GM12878 (cell line): ENCODE measurements at regions not wholly inside any gene's neighbourhood (a gene's known extent, or its start where the extent isn't known, plus 50 kb on each side); places are given as distances from the start of the nearest gene placed in this dataset.
A peak's percentile ranks its signal among the peaks of the same experiment; 100 is the strongest.

Source experiments
- ATAC-seq: fragments of 200-7000 bp; cut with Tn5 transposase; 3 replicates; pipeline ENCODE4 v1.9.1; 2020; ENCODE audit warnings: mild to moderate bottlenecking, moderate library complexity
- BruUV-seq: library from RNA; stranded (reverse); fragments of 400-500 nt; replicated peaks from 2 replicates; lab custom pipeline; 2021; lab: Mats Ljungman, UMichigan
- CTCF ChIA-PET: fragments of 300-600 bp; sonication (Branson Sonifier 250); formaldehyde crosslinking; extraction: SDS; loops from one replicate; lab custom pipeline; 2021; ENCODE audit warnings: inconsistent platforms; lab: Yijun Ruan, JAX
- POLR2A ChIA-PET: fragments of 350-600 bp; formaldehyde crosslinking; extraction: SDS; loops from one replicate; lab custom pipeline; 2021; ENCODE audit warnings: inconsistent platforms; lab: Charles Lee
- RAD21 ChIA-PET: fragments of 300-600 bp; sonication (Branson Sonifier 250); formaldehyde crosslinking; loops from one replicate; lab custom pipeline; 2023; ENCODE audit warnings: antibody characterized with exemption; ENCODE audit not compliant: unreplicated experiment; lab: Charles Lee
- SMC1A ChIA-PET: fragments of 300-600 bp; sonication (Branson Sonifier 250); formaldehyde crosslinking; loops from one replicate; lab custom pipeline; 2023; ENCODE audit not compliant: unreplicated experiment, uncharacterized antibody; lab: Charles Lee
- DNase-seq: peaks from one replicate; pipeline ENCODE4 v3.0.0-alpha.2; 2011; ENCODE audit warnings: low read depth, low spot score
- FAIRE-seq: peaks from 3 replicates; lab custom pipeline; 2011; peaks lifted over from hg19 to GRCh38; lab: Jason Lieb, UNC
- H2AFZ ChIP-seq: 2 replicates; pipeline ENCODE4 v1.6.0; 2011; ENCODE audit warnings: low read depth, low read length, control low read depth; ENCODE audit not compliant: control insufficient read depth
- H3K27ac ChIP-seq: 2 replicates; pipeline ENCODE4 v1.5.1; 2011; ENCODE audit warnings: control low read depth; ENCODE audit not compliant: control insufficient read depth, insufficient read depth
- H3K27me3 ChIP-seq, 2 experiments: replicated peaks in 1 of 2; 2 replicates each; pipeline versions ENCODE4 v1.6.0 to v1.6.1; 2011; ENCODE audit warnings: low read length in 1 of 2; ENCODE audit not compliant: control insufficient read depth in 2 of 2, insufficient read depth in 2 of 2
- H3K36me3 ChIP-seq, 2 experiments: 2 replicates each; pipeline ENCODE4 v1.5.1; 2011; ENCODE audit warnings: low read length in 1 of 2; ENCODE audit not compliant: control insufficient read depth in 2 of 2, insufficient read depth in 2 of 2
- H3K4me1 ChIP-seq: 2 replicates; pipeline ENCODE4 v1.6.1; 2011; ENCODE audit warnings: mild to moderate bottlenecking, low read length, moderate library complexity, mixed read lengths; ENCODE audit not compliant: control insufficient read depth, insufficient read depth
- H3K4me2 ChIP-seq: 2 replicates; pipeline ENCODE4 v1.6.0; 2011; ENCODE audit warnings: control low read depth; ENCODE audit not compliant: control insufficient read depth, insufficient read depth
- H3K4me3 ChIP-seq: fragments of 200-600 bp; sonication (generic); 2 replicates; pipeline ENCODE4 v1.5.1; 2016
- H3K79me2 ChIP-seq: 2 replicates; pipeline ENCODE4 v1.6.0; 2011; ENCODE audit warnings: low read length; ENCODE audit not compliant: control insufficient read depth, insufficient read depth
- H3K9ac ChIP-seq: 2 replicates; pipeline ENCODE4 v1.8.0; 2011; ENCODE audit warnings: low read length, control low read depth, mixed read lengths; ENCODE audit not compliant: control insufficient read depth, insufficient read depth
- H3K9me3 ChIP-seq: replicated peaks from 3 replicates; pipeline ENCODE4 v1.5.1; 2011; ENCODE audit warnings: mild to moderate bottlenecking, low read length; ENCODE audit not compliant: control insufficient read depth, insufficient read depth
- H4K20me1 ChIP-seq: 2 replicates; pipeline ENCODE4 v1.6.0; 2011; ENCODE audit not compliant: control insufficient read depth, insufficient read depth
- CHD2 ChIP-seq: IDR thresholded peaks from 2 replicates; pipeline ENCODE4 v1.6.1; 2011; ENCODE audit warnings: low read depth, low read length, improper control_type of control experiment, borderline replicate concordance
- DPF2 ChIP-seq: fragments of 450-650 bp; IDR thresholded peaks from 2 replicates; pipeline ENCODE4 v1.6.1; 2017; ENCODE audit warnings: mild to moderate bottlenecking
- EP300 ChIP-seq, 2 experiments: fragments of 150-350 bp in 1 of 2; IDR thresholded peaks; 2 replicates each; pipeline ENCODE4 v1.6.1; 2011 to 2012; ENCODE audit warnings: low read depth in 2 of 2, low read length in 2 of 2, borderline replicate concordance in 1 of 2, improper control_type of control experiment in 1 of 2, inconsistent platforms in 1 of 2; ENCODE audit not compliant: control insufficient read depth in 1 of 2
- EZH2 ChIP-seq: IDR thresholded peaks from 2 replicates; pipeline ENCODE4 v1.6.1; 2012; ENCODE audit warnings: low read depth, mild to moderate bottlenecking, control low read depth, inconsistent platforms, low read length, borderline replicate concordance; ENCODE audit not compliant: control insufficient read depth
- HDGF ChIP-seq: fragments of 450-650 bp; IDR thresholded peaks from 2 replicates; pipeline ENCODE4 v1.6.1; 2016; ENCODE audit warnings: antibody characterized with exemption
- IKZF1 ChIP-seq: fragments of 450-650 bp; conservative IDR thresholded peaks from 2 replicates; pipeline ENCODE4 v1.6.1; 2017; ENCODE audit warnings: antibody characterized with exemption, mild to moderate bottlenecking
- IKZF2 ChIP-seq, 2 experiments: fragments of 450-650 bp; IDR thresholded peaks; 2 replicates each; pipeline ENCODE4 v1.6.1; 2017; ENCODE audit warnings: mild to moderate bottlenecking in 2 of 2, moderate library complexity in 2 of 2
- IRF4 ChIP-seq: IDR thresholded peaks from 2 replicates; pipeline ENCODE4 v1.6.1; 2011; ENCODE audit warnings: low read depth, low read length
- IRF5 ChIP-seq: fragments of 450-650 bp; IDR thresholded peaks from 2 replicates; pipeline ENCODE4 v1.6.1; 2017; ENCODE audit warnings: borderline replicate concordance
- MTA2 ChIP-seq: fragments of 450-650 bp; IDR thresholded peaks from 2 replicates; pipeline ENCODE4 v1.6.1; 2016; ENCODE audit warnings: low read depth, mild to moderate bottlenecking, moderate library complexity
- MTA3 ChIP-seq: IDR thresholded peaks from 2 replicates; pipeline ENCODE4 v1.6.1; 2012; ENCODE audit warnings: low read length, inconsistent platforms, borderline replicate concordance
- NR2C1 ChIP-seq: fragments of 450-650 bp; IDR thresholded peaks from 2 replicates; pipeline ENCODE4 v1.6.1; 2017; ENCODE audit warnings: antibody characterized with exemption, mild to moderate bottlenecking, moderate library complexity
- SIX5 ChIP-seq: IDR thresholded peaks from 2 replicates; pipeline ENCODE4 v1.6.1; 2011; ENCODE audit warnings: mild to moderate bottlenecking, low read depth, low read length, moderate library complexity; ENCODE audit not compliant: severe bottlenecking
- STAT1 ChIP-seq: fragments of 450-650 bp; conservative IDR thresholded peaks from 2 replicates; pipeline ENCODE4 v1.6.1; 2014; ENCODE audit warnings: antibody characterized with exemption, mild to moderate bottlenecking
- STAT3 ChIP-seq: IDR thresholded peaks from 2 replicates; pipeline ENCODE4 v1.6.1; 2011; ENCODE audit warnings: low read depth, low read length, improper control_type of control experiment
- TCF3 ChIP-seq: IDR thresholded peaks from 2 replicates; pipeline ENCODE4 v1.6.1; 2012; ENCODE audit warnings: low read depth, mild to moderate bottlenecking, low read length, borderline replicate concordance; ENCODE audit not compliant: insufficient read depth
- ZNF217 ChIP-seq: fragments of 450-650 bp; IDR thresholded peaks from 2 replicates; pipeline ENCODE4 v1.6.1; 2017; ENCODE audit warnings: antibody characterized with exemption, mild to moderate bottlenecking
- ZNF592 ChIP-seq: fragments of 450-650 bp; IDR thresholded peaks from 2 replicates; pipeline ENCODE4 v1.6.1; 2017; ENCODE audit warnings: mild to moderate bottlenecking, moderate library complexity
- WGBS: methylation state at CpG from one replicate; pipeline ENCODE4 v1.1.6; 2016; ENCODE audit warnings: low lambda C conversion rate; ENCODE audit not compliant: insufficient replicate concordance, insufficient coverage; ENCODE audit errors: missing lambda C conversion rate; 5-methylcytosine and 5-hydroxymethylcytosine counted together
- in situ Hi-C: fragments of 300-500 bp; cut with MboI; formaldehyde crosslinking; loops from 9 replicates; pipeline ENCODE4 v1.14.3; 2018; ENCODE audit warnings: mixed read lengths
- intact Hi-C: fragments of 100-400 bp; cut with micrococcal nuclease; formaldehyde crosslinking; loops from one replicate; pipeline ENCODE4 v1.14.2; 2022; ENCODE audit not compliant: unreplicated experiment
- TF ChIP-seq, protein P1 (sequence below): fragments of 450-650 bp; IDR thresholded peaks from 2 replicates; pipeline ENCODE4 v1.6.1; 2017; ENCODE audit warnings: low read depth, mild to moderate bottlenecking, moderate library complexity

DNA sequence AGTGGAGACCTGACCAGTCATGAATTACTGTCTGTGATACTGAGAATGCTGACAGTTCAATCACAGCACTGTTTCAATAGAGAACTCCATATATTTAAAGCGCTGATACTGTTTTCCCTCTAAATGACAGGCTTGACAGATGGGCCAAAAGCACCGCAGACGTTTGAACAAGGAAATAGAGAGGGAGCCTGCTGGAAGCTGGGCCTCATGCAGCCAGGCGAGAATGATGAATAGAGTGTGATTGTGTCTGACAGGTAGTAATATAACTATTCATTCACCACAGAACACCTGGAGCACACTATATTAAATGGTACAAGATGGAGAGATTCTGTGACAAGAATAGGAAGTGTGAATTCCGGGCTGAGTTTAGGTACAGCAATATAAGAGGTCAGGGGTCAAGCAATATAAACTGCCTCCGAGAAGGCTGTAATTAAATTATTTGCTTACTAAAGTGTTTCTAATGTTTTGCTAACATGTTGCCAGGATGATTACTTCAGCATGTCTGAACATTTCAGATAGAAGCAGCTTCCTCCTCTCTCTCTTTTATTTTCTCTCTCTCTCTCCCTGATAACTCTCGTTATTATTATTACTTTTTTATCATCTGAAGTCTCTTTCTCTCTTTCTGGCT lies 297.7 kb downstream of the CSNK1G3 start:
- FAIRE-seq (no peak), DNase-seq (no peak), ATAC-seq (peak; percentile 44)
- Histone ChIP-seq H3K4me2 (no peak overlapping the region), H3K36me3 (no peaks in the 10 kb centered on the region), H4K20me1 (no peaks in the 10 kb centered on the region), H2AFZ (no peak overlapping the region), H3K27ac (no peak overlapping the region), H3K4me3 (no peak overlapping the region), H3K9me3 (no peaks in the 10 kb centered on the region), H3K4me1 (no peaks in the 10 kb centered on the region), H3K79me2 (no peaks in the 10 kb centered on the region), H3K9ac (no peak overlapping the region), H3K27me3 (no peaks in the 10 kb centered on the region)
- SMC1A ChIA-PET, result interaction anchor here (1.0 kb wide), 1 partner anchor 21 kb away, joined by 3 read pairs; no protein-coding TSS in a partner anchor
- 53% methylated on average over 7 of the region's 7 CpGs for WGBS
- no TSS peak for BruUV-seq
- CTCF ChIA-PET, result no interaction called here
- in situ Hi-C loops (no loop called here), intact Hi-C loops (no loop called here)
- POLR2A ChIA-PET, result interaction anchor here (0.6 kb wide), 1 partner anchor 278 kb away, joined by 4 read pairs; no protein-coding TSS in a partner anchor
- RAD21 ChIA-PET, result no interaction called here
- TF ChIP-seq ZNF217 (no peak), MTA3 (no peak), STAT3 (no peak), IKZF2 (IDR thresholded peaks at IDR 0.05) (no peak), NR2C1 (peak; percentile 77), IRF4 (no peak), STAT1 (no peak), MTA2 (peak; percentile 60), EZH2 (no peak), HDGF (no peak), SIX5 (no peak), EP300 (IDR thresholded peaks at IDR 0.05; ENCODE audit: borderline replicate concordance in 1 of 2, control insufficient read depth in 1 of 2, low read depth in 2 of 2, low read length in 2 of 2) (no peak), ZNF592 (no peak), DPF2 (no peak), TCF3 (no peak), IRF5 (no peak), CHD2 (no peak), IKZF1 (peak; percentile 46)
- TF ChIP-seq, protein P1, sequence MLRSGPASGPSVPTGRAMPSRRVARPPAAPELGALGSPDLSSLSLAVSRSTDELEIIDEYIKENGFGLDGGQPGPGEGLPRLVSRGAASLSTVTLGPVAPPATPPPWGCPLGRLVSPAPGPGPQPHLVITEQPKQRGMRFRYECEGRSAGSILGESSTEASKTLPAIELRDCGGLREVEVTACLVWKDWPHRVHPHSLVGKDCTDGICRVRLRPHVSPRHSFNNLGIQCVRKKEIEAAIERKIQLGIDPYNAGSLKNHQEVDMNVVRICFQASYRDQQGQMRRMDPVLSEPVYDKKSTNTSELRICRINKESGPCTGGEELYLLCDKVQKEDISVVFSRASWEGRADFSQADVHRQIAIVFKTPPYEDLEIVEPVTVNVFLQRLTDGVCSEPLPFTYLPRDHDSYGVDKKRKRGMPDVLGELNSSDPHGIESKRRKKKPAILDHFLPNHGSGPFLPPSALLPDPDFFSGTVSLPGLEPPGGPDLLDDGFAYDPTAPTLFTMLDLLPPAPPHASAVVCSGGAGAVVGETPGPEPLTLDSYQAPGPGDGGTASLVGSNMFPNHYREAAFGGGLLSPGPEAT, result no peak
